ENCODE measurements at regions not wholly inside any gene's neighbourhood (a gene's known extent, or its start where the extent isn't known, plus 50 kb on each side); places are given as distances from the start of the nearest gene placed in this dataset.

- no peak for TF ChIP-seq CTCF (conservative IDR thresholded peaks at IDR 0.05)
- TF ChIP-seq ZFX (IDR thresholded peaks at IDR 0.05): no peak
Measured at GRCh38 chr1:8213676-8214075, 104.2 kb upstream of the SLC45A1 start.
